IMR-90 (cell line): ENCODE measurements at regions not wholly inside any gene's neighbourhood (a gene's known extent, or its start where the extent isn't known, plus 50 kb on each side); places are given as distances from the start of the nearest gene placed in this dataset.
A peak's percentile ranks its signal among the peaks of the same experiment; 100 is the strongest.

Source experiments
- ATAC-seq: fragments of 200-7000 bp; cut with Tn5 transposase; 2 replicates; pipeline ENCODE4 v1.9.1; 2020; ENCODE audit warnings: low read depth, mild to moderate bottlenecking, moderate library complexity
- BruUV-seq: library from RNA; stranded (reverse); fragments of 400-500 nt; replicated peaks from 2 replicates; lab custom pipeline; 2021; lab: Mats Ljungman, UMichigan
- CTCF ChIA-PET: fragments of 300-600 bp; formaldehyde crosslinking; extraction: SDS; loops from one replicate; lab custom pipeline; 2021; ENCODE audit warnings: antibody characterized with exemption; lab: Yijun Ruan, JAX
- POLR2A ChIA-PET: fragments of 300-600 bp; sonication (Branson Sonifier 250); formaldehyde crosslinking; loops from one replicate; lab custom pipeline; 2022; ENCODE audit warnings: antibody characterized with exemption; ENCODE audit not compliant: unreplicated experiment; lab: Charles Lee
- DNase-seq: peaks from one replicate; pipeline ENCODE4 v3.0.0; 2013
- H2AFZ ChIP-seq: replicated peaks from 2 replicates; pipeline ENCODE3; 2013; ENCODE audit warnings: low read length, mild to moderate bottlenecking; ENCODE audit not compliant: poor library complexity
- H2AK5ac ChIP-seq: 2 replicates; pipeline ENCODE4 v1.6.1; 2013; ENCODE audit warnings: low read depth, low read length, inconsistent platforms
- H2AK9ac ChIP-seq: replicated peaks from 2 replicates; pipeline ENCODE3; 2013; ENCODE audit warnings: mild to moderate bottlenecking, low read depth, low read length, moderate library complexity; ENCODE audit not compliant: poor library complexity
- H2BK120ac ChIP-seq: 2 replicates; pipeline ENCODE4 v1.6.1; 2013; ENCODE audit warnings: low read depth, low read length, inconsistent platforms
- H2BK15ac ChIP-seq: 3 replicates; pipeline ENCODE4 v1.6.1; 2013; ENCODE audit warnings: low read depth, low read length, inconsistent platforms
- H2BK20ac ChIP-seq: 2 replicates; pipeline ENCODE4 v1.6.1; 2013; ENCODE audit warnings: low read depth, mild to moderate bottlenecking, inconsistent platforms, low read length, moderate library complexity
- H2BK5ac ChIP-seq: 2 replicates; pipeline ENCODE4 v1.6.1; 2013; ENCODE audit warnings: mild to moderate bottlenecking, low read depth, low read length, inconsistent platforms; ENCODE audit not compliant: poor library complexity, severe bottlenecking
- H3K14ac ChIP-seq: replicated peaks from 2 replicates; pipeline ENCODE4 v1.6.1; 2013; ENCODE audit warnings: low read depth, low read length, inconsistent platforms
- H3K18ac ChIP-seq: 2 replicates; pipeline ENCODE4 v1.6.1; 2013; ENCODE audit warnings: low read depth, low read length, control low read depth
- H3K23ac ChIP-seq: 2 replicates; pipeline ENCODE4 v1.6.1; 2013; ENCODE audit warnings: low read depth, low read length, inconsistent platforms
- H3K27ac ChIP-seq: 2 replicates; pipeline ENCODE4 v1.5.1; 2013; ENCODE audit warnings: mild to moderate bottlenecking, control low read depth, low read length; ENCODE audit not compliant: insufficient read depth
- H3K27me3 ChIP-seq: 2 replicates; pipeline ENCODE4 v1.6.1; 2013; ENCODE audit warnings: low read length; ENCODE audit not compliant: control insufficient read depth, insufficient read depth
- H3K36me3 ChIP-seq: 2 replicates; pipeline ENCODE4 v1.6.1; 2013; ENCODE audit warnings: low read length, mixed read lengths; ENCODE audit not compliant: control insufficient read depth, insufficient read depth
- H3K4ac ChIP-seq: 2 replicates; pipeline ENCODE4 v1.6.1; 2013; ENCODE audit warnings: low read depth, low read length, inconsistent platforms
- H3K4me1 ChIP-seq: 2 replicates; pipeline ENCODE4 v1.6.1; 2013; ENCODE audit warnings: low read length, mixed read lengths; ENCODE audit not compliant: control insufficient read depth, insufficient read depth
- H3K4me2 ChIP-seq: 2 replicates; pipeline ENCODE4 v1.6.1; 2013; ENCODE audit warnings: low read depth, mild to moderate bottlenecking, control low read depth, low read length, moderate library complexity
- H3K4me3 ChIP-seq: 2 replicates; pipeline ENCODE4 v1.5.1; 2013; ENCODE audit warnings: low read depth, mild to moderate bottlenecking, control low read depth, low read length, moderate library complexity; ENCODE audit not compliant: insufficient read depth
- H3K56ac ChIP-seq: 2 replicates; pipeline ENCODE4 v1.6.1; 2013; ENCODE audit warnings: low read length, inconsistent platforms; ENCODE audit not compliant: insufficient read depth; ENCODE audit errors: extremely low read depth
- H3K79me1 ChIP-seq, 2 experiments: 2 replicates each; pipeline ENCODE4 v1.6.1; 2013; ENCODE audit warnings: low read length in 2 of 2, inconsistent platforms in 1 of 2, low read depth in 1 of 2
- H3K9ac ChIP-seq: 2 replicates; pipeline ENCODE4 v1.6.1; 2013; ENCODE audit warnings: low read depth, low read length, control low read depth
- H3K9me1 ChIP-seq: 2 replicates; pipeline ENCODE4 v1.6.1; 2013; ENCODE audit warnings: low read length, inconsistent platforms; ENCODE audit not compliant: insufficient read depth
- H3K9me3 ChIP-seq: 2 replicates; pipeline ENCODE4 v1.6.1; 2013; ENCODE audit warnings: low read length; ENCODE audit not compliant: control insufficient read depth, insufficient read depth
- H4K20me1 ChIP-seq: 2 replicates; pipeline ENCODE4 v1.6.1; 2013; ENCODE audit warnings: low read length, inconsistent platforms; ENCODE audit not compliant: insufficient read depth
- H4K5ac ChIP-seq: 2 replicates; pipeline ENCODE4 v1.6.1; 2013; ENCODE audit warnings: mild to moderate bottlenecking, low read depth, low read length, control low read depth
- H4K8ac ChIP-seq, 2 experiments: 2 replicates each; pipeline ENCODE4 v1.6.1; 2013; ENCODE audit warnings: low read depth in 2 of 2, low read length in 2 of 2, control low read depth in 1 of 2, inconsistent platforms in 1 of 2
- H4K91ac ChIP-seq: 2 replicates; pipeline ENCODE4 v1.6.1; 2013; ENCODE audit warnings: low read depth, low read length, inconsistent platforms; ENCODE audit not compliant: insufficient read depth
- BHLHE40 ChIP-seq: fragments of 150-350 bp; IDR thresholded peaks from 2 replicates; pipeline ENCODE4 v1.6.1; 2016; ENCODE audit warnings: mild to moderate bottlenecking, low read depth, low read length
- CEBPB ChIP-seq: IDR thresholded peaks from 2 replicates; pipeline ENCODE4 v1.6.1; 2012; ENCODE audit warnings: low read depth, low read length, improper control_type of control experiment
- CHD1 ChIP-seq: IDR thresholded peaks from 2 replicates; pipeline ENCODE4 v1.6.1; 2012; ENCODE audit warnings: low read depth, low read length, improper control_type of control experiment
- CTCF ChIP-seq: conservative IDR thresholded peaks from 2 replicates; pipeline ENCODE4 v1.5.1; 2012; ENCODE audit warnings: mild to moderate bottlenecking, low read depth, low read length, improper control_type of control experiment
- FOS ChIP-seq: fragments of 150-350 bp; IDR thresholded peaks from 2 replicates; pipeline ENCODE4 v1.6.1; 2016; ENCODE audit warnings: low read depth, low read length
- MAZ ChIP-seq: IDR thresholded peaks from 2 replicates; pipeline ENCODE4 v1.6.1; 2012; ENCODE audit warnings: low read depth, mild to moderate bottlenecking, low read length, improper control_type of control experiment, moderate library complexity, borderline replicate concordance
- MXI1 ChIP-seq: IDR thresholded peaks from 2 replicates; pipeline ENCODE4 v1.6.1; 2012; ENCODE audit warnings: low read depth, mild to moderate bottlenecking, low read length, moderate library complexity, borderline replicate concordance
- NFE2L2 ChIP-seq: fragments of 150-350 bp; IDR thresholded peaks from 2 replicates; pipeline ENCODE4 v1.6.1; 2016; ENCODE audit warnings: low read depth, mild to moderate bottlenecking, low read length
- RAD21 ChIP-seq: IDR thresholded peaks from 2 replicates; pipeline ENCODE4 v1.6.1; 2012; ENCODE audit warnings: low read length, improper control_type of control experiment
- RCOR1 ChIP-seq: IDR thresholded peaks from 2 replicates; pipeline ENCODE4 v1.6.1; 2012; ENCODE audit warnings: mild to moderate bottlenecking, low read length, improper control_type of control experiment; ENCODE audit not compliant: insufficient replicate concordance
- RFX5 ChIP-seq: IDR thresholded peaks from 2 replicates; pipeline ENCODE4 v1.8.0; 2012; ENCODE audit warnings: low read depth, mild to moderate bottlenecking, low read length, moderate library complexity
- SMC3 ChIP-seq: fragments of 150-350 bp; IDR thresholded peaks from 2 replicates; pipeline ENCODE4 v1.6.1; 2016; ENCODE audit warnings: low read depth, mild to moderate bottlenecking, antibody characterized with exemption, low read length, moderate library complexity
- WGBS, 2 experiments: methylation state at CpG; one replicate each; pipeline versions ENCODE4 v1.1.5 to v1.1.7; 2013; ENCODE audit warnings: missing lambda C conversion rate in 2 of 2; ENCODE audit not compliant: insufficient read length in 1 of 2; ENCODE audit errors: extremely low coverage in 2 of 2; 5-methylcytosine and 5-hydroxymethylcytosine counted together
- dilution Hi-C: fragments of 300-500 bp; cut with HindIII; formaldehyde crosslinking; loops from one replicate; pipeline ENCODE4 v1.14.3; 2018; ENCODE audit warnings: low sequenced_read_pairs; ENCODE audit not compliant: unreplicated experiment
- in situ Hi-C: fragments of 300-500 bp; cut with MboI; formaldehyde crosslinking; loops from 3 replicates; pipeline ENCODE4 v1.14.3; 2019; ENCODE audit warnings: low sequenced_read_pairs, inconsistent platforms, mixed read lengths
- intact Hi-C: fragments of 100-400 bp; cut with micrococcal nuclease; formaldehyde crosslinking; loops from 2 replicates; pipeline ENCODE4 v1.10.0; 2022
- TF ChIP-seq, protein P1 (sequence below): fragments of 150-350 bp; IDR thresholded peaks from 2 replicates; pipeline ENCODE4 v1.6.1; 2016; ENCODE audit warnings: low read depth, mild to moderate bottlenecking, low read length, moderate library complexity, borderline replicate concordance
- TF ChIP-seq, protein P2 (sequence below): fragments of 150-350 bp; IDR thresholded peaks from 2 replicates; pipeline ENCODE4 v1.6.1; 2017; ENCODE audit warnings: mild to moderate bottlenecking, antibody characterized with exemption, low read length, low read depth

DNA sequence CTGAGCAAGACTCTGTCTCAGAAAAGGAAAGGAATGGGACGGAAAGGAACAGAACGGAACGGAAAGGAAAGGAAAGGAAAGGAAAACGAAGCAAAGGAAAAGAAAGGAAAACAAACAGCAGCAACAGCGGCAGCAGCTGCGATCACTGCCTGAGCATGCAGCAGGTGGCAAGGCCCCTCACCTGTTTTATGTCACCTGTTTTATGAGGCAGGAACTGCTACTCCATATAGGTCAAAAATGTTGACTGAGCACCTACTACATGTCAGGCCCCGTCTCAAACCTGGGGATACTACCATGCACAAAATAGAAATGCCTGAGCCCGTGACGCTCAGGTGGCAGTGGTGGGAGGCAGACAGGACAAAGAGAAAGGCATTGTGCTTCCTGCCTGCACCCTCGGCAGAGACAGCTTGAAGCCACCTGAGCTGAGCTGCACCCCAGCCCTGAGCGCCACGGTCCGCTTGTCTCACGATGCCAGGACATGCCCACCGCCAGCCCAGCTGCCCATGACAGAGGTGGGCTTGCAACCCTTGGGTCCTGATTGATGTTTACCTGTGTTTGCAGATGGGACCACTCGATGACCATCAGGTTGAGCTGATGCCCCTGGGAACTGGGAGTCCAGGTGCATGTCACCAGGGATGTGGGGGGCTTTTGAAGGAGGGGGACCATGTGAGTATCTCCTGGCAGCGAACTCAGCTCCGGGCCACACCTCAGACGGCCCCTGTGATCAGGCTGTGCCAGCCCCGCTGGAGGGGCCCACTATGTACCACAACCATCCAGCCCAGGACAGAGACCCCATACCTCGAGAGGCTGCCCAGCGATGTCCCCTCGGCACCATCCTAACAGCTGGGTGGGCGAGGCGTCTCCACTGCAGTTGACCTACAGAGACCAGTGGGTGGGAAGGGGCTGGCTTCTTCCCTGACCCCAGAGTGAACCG, 77.4 kb downstream of the RMI2 start:
- H2BK20ac ChIP-seq = no peak overlapping the region
- no peak overlapping the region for H3K9ac ChIP-seq
- no peaks in the 10 kb centered on the region for H3K9me3 ChIP-seq
- no peaks in the 10 kb centered on the region for H3K4me1 ChIP-seq
- dilution Hi-C loops = no loop called here
- H4K91ac ChIP-seq = no peak overlapping the region
- H2BK15ac ChIP-seq = no peak overlapping the region
- H2BK120ac ChIP-seq = no peak overlapping the region
- no peak overlapping the region for H3K18ac ChIP-seq
- no peak overlapping the region for H2BK5ac ChIP-seq
- no peak overlapping the region for H4K5ac ChIP-seq
- no peaks in the 10 kb centered on the region for H3K79me1 ChIP-seq
- H4K8ac ChIP-seq = no peak overlapping the region
- no peak overlapping the region for H3K4me2 ChIP-seq
- no peak for DNase-seq
- H2AK5ac ChIP-seq = no peak overlapping the region
- H3K4ac ChIP-seq = no peak overlapping the region
- H2AFZ ChIP-seq = peak overlapping the region; percentile 32
- no peak overlapping the region for H3K4me3 ChIP-seq
- H3K27ac ChIP-seq = no peak overlapping the region
- CTCF ChIA-PET = no interaction called here
- no peaks in the 10 kb centered on the region for H3K36me3 ChIP-seq
- H3K9me1 ChIP-seq = no peaks in the 10 kb centered on the region
- no peak overlapping the region for H3K14ac ChIP-seq
- no peak overlapping the region for H3K23ac ChIP-seq
- 89% methylated on average over 8 of the region's 26 CpGs; no CpG with 5 or more reads in 1 of the 2 experiments for WGBS, 2 experiments
- in situ Hi-C loops = no loop called here
- H4K20me1 ChIP-seq = no peaks in the 10 kb centered on the region
- ATAC-seq = no peak
- H2AK9ac ChIP-seq = no peak overlapping the region
- BruUV-seq = no TSS peak
- intact Hi-C loops = loop anchor here (10.0 kb wide), 1 partner anchor 52 kb away; no protein-coding TSS in a partner anchor
- peaks cover 4% of the 10 kb centered on the region; the same call in 1 of the 2 replicates for H3K27me3 ChIP-seq
- H3K56ac ChIP-seq = no peak overlapping the region
- POLR2A ChIA-PET = no interaction called here
- TF ChIP-seq CHD1 (no peak), RCOR1 (no peak), FOS (no peak), CEBPB (no peak), NFE2L2 (no peak), BHLHE40 (no peak), MAZ (no peak), MXI1 (no peak), RFX5 (no peak), SMC3 (no peak), CTCF (no peak), RAD21 (no peak)
- TF ChIP-seq, protein P1, sequence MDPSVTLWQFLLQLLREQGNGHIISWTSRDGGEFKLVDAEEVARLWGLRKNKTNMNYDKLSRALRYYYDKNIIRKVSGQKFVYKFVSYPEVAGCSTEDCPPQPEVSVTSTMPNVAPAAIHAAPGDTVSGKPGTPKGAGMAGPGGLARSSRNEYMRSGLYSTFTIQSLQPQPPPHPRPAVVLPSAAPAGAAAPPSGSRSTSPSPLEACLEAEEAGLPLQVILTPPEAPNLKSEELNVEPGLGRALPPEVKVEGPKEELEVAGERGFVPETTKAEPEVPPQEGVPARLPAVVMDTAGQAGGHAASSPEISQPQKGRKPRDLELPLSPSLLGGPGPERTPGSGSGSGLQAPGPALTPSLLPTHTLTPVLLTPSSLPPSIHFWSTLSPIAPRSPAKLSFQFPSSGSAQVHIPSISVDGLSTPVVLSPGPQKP = no peak
- TF ChIP-seq, protein P2, sequence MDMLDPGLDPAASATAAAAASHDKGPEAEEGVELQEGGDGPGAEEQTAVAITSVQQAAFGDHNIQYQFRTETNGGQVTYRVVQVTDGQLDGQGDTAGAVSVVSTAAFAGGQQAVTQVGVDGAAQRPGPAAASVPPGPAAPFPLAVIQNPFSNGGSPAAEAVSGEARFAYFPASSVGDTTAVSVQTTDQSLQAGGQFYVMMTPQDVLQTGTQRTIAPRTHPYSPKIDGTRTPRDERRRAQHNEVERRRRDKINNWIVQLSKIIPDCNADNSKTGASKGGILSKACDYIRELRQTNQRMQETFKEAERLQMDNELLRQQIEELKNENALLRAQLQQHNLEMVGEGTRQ = no peak
